A549 (cell line): ENCODE measurements at regions not wholly inside any gene's neighbourhood (a gene's known extent, or its start where the extent isn't known, plus 50 kb on each side); places are given as distances from the start of the nearest gene placed in this dataset.

Source experiments
- CEBPB ChIP-seq, 2 experiments: fragments of >200 bp in 1 of 2; sonication (Bioruptor Twin) in 1 of 2; formaldehyde crosslinking in 1 of 2; IDR thresholded peaks; 2 replicates each; pipeline ENCODE4 v1.6.1; 2012 to 2016
- GATA3 ChIP-seq: IDR thresholded peaks from 2 replicates; pipeline ENCODE4 v1.6.1; 2012; ENCODE audit warnings: borderline replicate concordance
- HOXB13 ChIP-seq: fragments of 250-450 bp; sonication (Bioruptor Pico); IDR thresholded peaks from 2 replicates; pipeline ENCODE4 v1.5.0; 2020; ENCODE audit warnings: low read depth, mild to moderate bottlenecking, moderate library complexity
- POLR2A ChIP-seq: IDR thresholded peaks from 2 replicates; pipeline ENCODE4 v1.6.1; 2012; ENCODE audit warnings: mild to moderate bottlenecking, low read length
- SMC3 ChIP-seq: fragments of >200 bp; sonication (Bioruptor Twin); formaldehyde crosslinking; IDR thresholded peaks from 3 replicates; pipeline ENCODE4 v1.6.1; 2018; ENCODE audit warnings: inconsistent platforms
- TF ChIP-seq, protein P1 (sequence below): fragments of >200 bp; sonication (Bioruptor Twin); formaldehyde crosslinking; IDR thresholded peaks from 3 replicates; pipeline ENCODE4 v1.5.1; 2016
- TF ChIP-seq, protein P2 (sequence below): IDR thresholded peaks from 2 replicates; pipeline ENCODE4 v1.6.1; 2012

DNA sequence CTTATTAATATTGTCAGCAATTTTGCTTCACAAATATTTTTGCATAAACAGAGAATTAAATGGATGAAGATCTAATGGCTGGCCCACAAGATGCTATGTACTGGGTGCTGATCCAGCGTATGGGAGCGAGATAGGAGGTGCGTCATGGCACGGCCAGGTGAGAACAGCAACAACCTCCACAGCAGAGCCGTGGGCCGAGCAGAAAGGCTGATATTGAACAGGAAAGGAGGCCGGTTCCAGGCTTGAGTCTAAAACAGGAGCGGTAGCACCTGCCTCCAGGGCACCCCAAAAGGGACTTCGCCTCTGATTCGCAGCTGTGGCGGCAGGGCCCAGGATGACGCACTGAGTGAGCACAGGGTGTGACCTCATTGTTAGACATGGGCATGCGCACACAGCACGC is 1502.1 kb downstream of the TBC1D22A start:
- no peak for TF ChIP-seq HOXB13
- no peak for TF ChIP-seq GATA3
- TF ChIP-seq, protein P1, sequence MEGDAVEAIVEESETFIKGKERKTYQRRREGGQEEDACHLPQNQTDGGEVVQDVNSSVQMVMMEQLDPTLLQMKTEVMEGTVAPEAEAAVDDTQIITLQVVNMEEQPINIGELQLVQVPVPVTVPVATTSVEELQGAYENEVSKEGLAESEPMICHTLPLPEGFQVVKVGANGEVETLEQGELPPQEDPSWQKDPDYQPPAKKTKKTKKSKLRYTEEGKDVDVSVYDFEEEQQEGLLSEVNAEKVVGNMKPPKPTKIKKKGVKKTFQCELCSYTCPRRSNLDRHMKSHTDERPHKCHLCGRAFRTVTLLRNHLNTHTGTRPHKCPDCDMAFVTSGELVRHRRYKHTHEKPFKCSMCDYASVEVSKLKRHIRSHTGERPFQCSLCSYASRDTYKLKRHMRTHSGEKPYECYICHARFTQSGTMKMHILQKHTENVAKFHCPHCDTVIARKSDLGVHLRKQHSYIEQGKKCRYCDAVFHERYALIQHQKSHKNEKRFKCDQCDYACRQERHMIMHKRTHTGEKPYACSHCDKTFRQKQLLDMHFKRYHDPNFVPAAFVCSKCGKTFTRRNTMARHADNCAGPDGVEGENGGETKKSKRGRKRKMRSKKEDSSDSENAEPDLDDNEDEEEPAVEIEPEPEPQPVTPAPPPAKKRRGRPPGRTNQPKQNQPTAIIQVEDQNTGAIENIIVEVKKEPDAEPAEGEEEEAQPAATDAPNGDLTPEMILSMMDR: no peak
- no peak for TF ChIP-seq SMC3
- no peak for TF ChIP-seq POLR2A
- TF ChIP-seq CEBPB (IDR thresholded peaks at IDR 0.05): no peak
- TF ChIP-seq, protein P2, sequence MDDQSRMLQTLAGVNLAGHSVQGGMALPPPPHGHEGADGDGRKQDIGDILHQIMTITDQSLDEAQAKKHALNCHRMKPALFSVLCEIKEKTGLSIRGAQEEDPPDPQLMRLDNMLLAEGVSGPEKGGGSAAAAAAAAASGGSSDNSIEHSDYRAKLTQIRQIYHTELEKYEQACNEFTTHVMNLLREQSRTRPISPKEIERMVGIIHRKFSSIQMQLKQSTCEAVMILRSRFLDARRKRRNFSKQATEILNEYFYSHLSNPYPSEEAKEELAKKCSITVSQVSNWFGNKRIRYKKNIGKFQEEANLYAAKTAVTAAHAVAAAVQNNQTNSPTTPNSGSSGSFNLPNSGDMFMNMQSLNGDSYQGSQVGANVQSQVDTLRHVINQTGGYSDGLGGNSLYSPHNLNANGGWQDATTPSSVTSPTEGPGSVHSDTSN: no peak
